Mesendoderm (in vitro differentiated cells): ENCODE measurements at regions not wholly inside any gene's neighbourhood (a gene's known extent, or its start where the extent isn't known, plus 50 kb on each side); places are given as distances from the start of the nearest gene placed in this dataset.

Experiments used
- DNase-seq: peaks from one replicate; pipeline ENCODE4 v3.0.0; 2013
- H2AK5ac ChIP-seq: 2 replicates; pipeline ENCODE4 v1.6.1; 2013; ENCODE audit warnings: low read length, inconsistent platforms
- H2BK120ac ChIP-seq: 2 replicates; pipeline ENCODE4 v1.6.1; 2013; ENCODE audit warnings: low read depth, mild to moderate bottlenecking, low read length, moderate library complexity, mixed read lengths
- H2BK15ac ChIP-seq: replicated peaks from 2 replicates; pipeline ENCODE4 v1.6.1; 2013; ENCODE audit warnings: low read depth, mild to moderate bottlenecking, moderate library complexity
- H2BK5ac ChIP-seq: 2 replicates; pipeline ENCODE4 v1.6.1; 2013; ENCODE audit warnings: low read length, inconsistent platforms
- H3K18ac ChIP-seq: 2 replicates; pipeline ENCODE4 v1.6.1; 2013; ENCODE audit warnings: mild to moderate bottlenecking, low read length, mixed read lengths
- H3K23ac ChIP-seq: one replicate; pipeline ENCODE4 v1.6.1; 2013; ENCODE audit warnings: low read length
- H3K27ac ChIP-seq: 2 replicates; pipeline ENCODE4 v1.5.1; 2013; ENCODE audit warnings: low read depth, mild to moderate bottlenecking, inconsistent platforms, low read length, moderate library complexity
- H3K27me3 ChIP-seq: 2 replicates; pipeline ENCODE4 v1.6.1; 2013; ENCODE audit warnings: low read length, control low read depth, mild to moderate bottlenecking, inconsistent platforms; ENCODE audit not compliant: insufficient read depth, poor library complexity
- H3K36me3 ChIP-seq: 2 replicates; pipeline ENCODE4 v1.6.1; 2013; ENCODE audit warnings: low read length, inconsistent platforms; ENCODE audit not compliant: control insufficient read depth, insufficient read depth
- H3K4ac ChIP-seq: one replicate; pipeline ENCODE4 v1.6.1; 2013; ENCODE audit warnings: low read depth, mild to moderate bottlenecking, low read length, moderate library complexity
- H3K4me1 ChIP-seq: 2 replicates; pipeline ENCODE4 v1.6.1; 2013; ENCODE audit warnings: low read depth, low read length, inconsistent platforms; ENCODE audit not compliant: control insufficient read depth
- H3K4me2 ChIP-seq: 2 replicates; pipeline ENCODE4 v1.6.1; 2013; ENCODE audit warnings: low read length
- H3K4me3 ChIP-seq: 2 replicates; pipeline ENCODE4 v1.5.1; 2013; ENCODE audit warnings: mild to moderate bottlenecking, low read length
- H3K56ac ChIP-seq: one replicate; pipeline ENCODE4 v1.6.1; 2013; ENCODE audit warnings: low read length
- H3K79me1 ChIP-seq: 2 replicates; pipeline ENCODE4 v1.6.1; 2013; ENCODE audit warnings: low read length, inconsistent platforms
- H3K79me2 ChIP-seq: 2 replicates; pipeline ENCODE4 v1.6.1; 2013; ENCODE audit warnings: mild to moderate bottlenecking, low read length; ENCODE audit not compliant: control insufficient read depth, insufficient read depth
- H3K9ac ChIP-seq: 2 replicates; pipeline ENCODE4 v1.6.1; 2013; ENCODE audit warnings: low read length, inconsistent platforms
- H4K5ac ChIP-seq: one replicate; pipeline ENCODE4 v1.6.1; 2013; ENCODE audit warnings: low read length
- H4K8ac ChIP-seq: one replicate; pipeline ENCODE4 v1.6.1; 2013; ENCODE audit warnings: low read depth, mild to moderate bottlenecking, control low read depth, low read length, moderate library complexity
- WGBS: extraction: QIAGEN DNeasy Blood & Tissue Kit; methylation state at CpG from one replicate; pipeline ENCODE4 v1.1.7; 2013; ENCODE audit warnings: low lambda C conversion rate, missing lambda C conversion rate; ENCODE audit not compliant: insufficient coverage; ENCODE audit errors: extremely low coverage; 5-methylcytosine and 5-hydroxymethylcytosine counted together

DNA sequence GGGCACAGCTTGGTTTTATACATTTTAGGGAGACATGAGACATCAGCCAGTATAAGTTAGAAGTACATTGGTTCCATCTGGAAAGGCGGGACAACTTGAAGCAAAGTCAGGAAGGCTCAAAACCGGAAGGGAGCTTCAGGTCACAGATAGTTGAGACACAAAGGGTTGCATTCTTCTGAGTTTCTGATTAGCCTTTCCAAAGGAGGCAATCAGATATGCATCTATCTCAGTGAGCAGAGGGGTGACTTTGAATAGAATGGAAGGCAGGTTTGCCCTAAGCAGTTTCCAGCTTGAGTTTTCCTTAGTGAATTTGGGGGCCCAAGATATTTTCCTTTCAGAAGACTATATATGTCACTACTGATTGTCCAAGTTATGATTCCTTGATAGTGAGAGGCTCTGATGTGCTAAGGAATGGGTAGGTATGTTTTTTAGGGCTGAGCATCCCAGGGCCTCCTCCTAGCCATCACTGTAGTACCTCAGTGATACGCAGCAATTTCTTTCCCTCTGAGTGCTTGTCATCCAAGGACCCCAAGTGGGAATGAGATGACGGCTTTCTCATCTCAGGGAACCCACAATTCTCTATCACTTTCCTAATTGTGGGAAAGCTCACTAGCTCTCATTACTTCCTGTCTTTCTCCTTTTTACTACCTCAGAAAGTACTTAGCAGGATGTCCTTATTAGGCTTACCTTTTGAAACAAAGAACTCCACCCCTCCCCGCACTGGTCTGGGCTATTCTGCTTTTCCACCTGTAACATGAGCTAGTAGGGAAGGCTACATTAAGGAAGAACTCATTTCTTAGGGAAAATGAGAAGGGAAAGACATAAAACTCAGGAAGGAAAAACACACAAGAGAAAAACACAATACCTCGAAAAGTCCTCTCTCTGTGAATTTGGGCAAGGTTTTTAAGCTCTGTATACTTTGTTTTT is 632.7 kb downstream of the RAPGEF2 start:
- Histone ChIP-seq H3K9ac (peak overlapping the region; percentile 40), H3K56ac (peak overlapping the region; percentile 86), H4K5ac (no peak overlapping the region), H2AK5ac (no peak overlapping the region), H2BK5ac (peak overlapping the region; percentile 89), H3K4ac (no peak overlapping the region), H3K79me2 (no peaks in the 10 kb centered on the region), H3K18ac (peak overlapping the region; percentile 84), H2BK120ac (peak overlapping the region; percentile 73), H3K4me1 (peaks cover 8% of the 10 kb centered on the region), H3K36me3 (no peaks in the 10 kb centered on the region), H3K27me3 (no peaks in the 10 kb centered on the region), H4K8ac (no peak overlapping the region), H2BK15ac (no peak overlapping the region), H3K4me2 (no peak overlapping the region), H3K23ac (no peak overlapping the region), H3K27ac (peak overlapping the region; percentile 73), H3K79me1 (no peaks in the 10 kb centered on the region), H3K4me3 (no peak overlapping the region)
- DNase-seq, result peak; percentile 87
- no CpG with 5 or more reads among the region's 6 CpGs for WGBS

DNA sequence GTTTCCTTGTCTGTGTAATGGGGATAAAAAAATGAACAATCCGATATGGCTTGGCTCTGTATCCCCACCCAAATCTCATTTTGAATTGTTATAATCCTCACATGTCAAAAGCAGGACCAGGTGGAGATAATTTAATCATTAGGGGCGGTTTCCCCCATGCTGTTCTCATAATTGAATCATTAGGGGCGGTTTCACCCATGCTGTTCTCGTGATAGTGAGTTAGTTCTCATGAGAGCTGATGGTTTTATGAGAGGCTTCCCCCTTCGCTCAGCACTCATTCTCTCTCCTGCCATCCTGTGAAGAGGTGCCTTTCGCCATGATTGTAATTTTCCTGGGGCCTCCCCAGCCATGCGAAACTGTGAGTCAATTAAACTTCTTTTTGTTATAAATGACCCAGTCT is 633.5 kb downstream of the RAPGEF2 start:
- Histone ChIP-seq H4K5ac (no peak overlapping the region), H3K79me1 (no peaks in the 10 kb centered on the region), H3K27ac (no peak overlapping the region), H3K36me3 (no peaks in the 10 kb centered on the region), H3K9ac (no peak overlapping the region), H2AK5ac (no peak overlapping the region), H3K56ac (peak overlapping the region; percentile 34), H3K27me3 (no peaks in the 10 kb centered on the region), H3K4me3 (no peak overlapping the region), H3K79me2 (no peaks in the 10 kb centered on the region), H3K23ac (no peak overlapping the region), H3K4me2 (no peak overlapping the region), H4K8ac (no peak overlapping the region), H3K4me1 (peaks cover 8% of the 10 kb centered on the region), H3K18ac (no peak overlapping the region), H2BK5ac (no peak overlapping the region), H2BK15ac (no peak overlapping the region), H3K4ac (no peak overlapping the region), H2BK120ac (no peak overlapping the region)
- WGBS, result no CpG with 5 or more reads among the region's 7 CpGs
- peak; percentile 52 for DNase-seq

DNA sequence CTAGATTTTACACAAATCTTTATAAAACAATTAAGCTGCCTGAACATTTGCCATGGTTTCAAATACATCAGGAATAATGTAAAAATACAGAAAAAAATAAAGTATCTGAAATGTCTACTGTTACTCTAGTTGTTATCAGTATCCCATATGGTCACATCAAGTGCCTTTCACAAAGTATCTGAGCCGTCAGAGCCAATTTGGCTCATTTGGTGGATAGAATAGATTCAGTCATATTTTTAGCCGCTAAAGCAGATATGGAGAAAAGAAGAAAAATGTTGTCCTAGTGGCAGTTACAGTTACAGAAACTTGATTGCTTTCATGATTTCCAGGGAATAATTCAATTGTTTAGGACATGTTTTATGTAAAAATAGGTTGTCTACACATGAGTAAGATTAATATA is 641.1 kb downstream of the RAPGEF2 start:
- Histone ChIP-seq H3K79me1 (no peaks in the 10 kb centered on the region), H3K4me1 (no peaks in the 10 kb centered on the region), H3K36me3 (no peaks in the 10 kb centered on the region), H3K27ac (no peak overlapping the region), H3K27me3 (no peaks in the 10 kb centered on the region), H4K5ac (no peak overlapping the region), H3K56ac (no peak overlapping the region), H3K18ac (no peak overlapping the region), H3K4me3 (no peak overlapping the region), H3K79me2 (no peaks in the 10 kb centered on the region), H2BK120ac (no peak overlapping the region), H4K8ac (no peak overlapping the region), H2BK5ac (no peak overlapping the region), H3K23ac (no peak overlapping the region), H3K9ac (no peak overlapping the region), H2AK5ac (no peak overlapping the region), H3K4me2 (no peak overlapping the region), H2BK15ac (no peak overlapping the region), H3K4ac (no peak overlapping the region)
- WGBS, result no CpG with 5 or more reads among the region's 2 CpGs
- DNase-seq, result no peak

DNA sequence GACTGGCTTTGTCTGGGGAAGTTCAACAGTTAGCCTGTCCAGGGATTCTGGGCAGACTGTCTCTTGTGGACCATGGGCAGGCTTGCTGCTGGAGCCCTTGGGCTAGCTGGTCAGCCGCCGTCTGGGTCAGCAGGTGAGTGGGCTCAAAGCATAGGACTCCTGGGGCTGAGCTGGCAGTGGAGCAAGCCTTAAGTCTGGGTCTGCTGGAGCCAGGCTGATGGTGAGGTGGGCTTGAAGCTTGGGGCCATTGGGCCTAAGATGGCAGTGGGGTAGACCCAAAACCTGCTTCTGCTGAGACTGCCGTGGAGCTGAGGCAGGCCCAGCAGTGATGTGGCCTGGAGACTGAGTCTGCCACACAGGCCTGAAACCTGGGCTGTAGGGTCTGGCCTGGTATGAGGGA is 645.1 kb downstream of the RAPGEF2 start:
- no peak overlapping the region for H2BK15ac ChIP-seq
- H3K9ac ChIP-seq, result no peak overlapping the region
- no peaks in the 10 kb centered on the region for H3K79me1 ChIP-seq
- DNase-seq, result no peak
- H3K27me3 ChIP-seq, result no peaks in the 10 kb centered on the region
- no peak overlapping the region for H3K27ac ChIP-seq
- H3K4me2 ChIP-seq, result no peak overlapping the region
- H2BK120ac ChIP-seq, result no peak overlapping the region
- no peak overlapping the region for H3K4ac ChIP-seq
- H3K79me2 ChIP-seq, result no peaks in the 10 kb centered on the region
- no peaks in the 10 kb centered on the region for H3K36me3 ChIP-seq
- H3K4me3 ChIP-seq, result no peak overlapping the region
- H3K23ac ChIP-seq, result no peak overlapping the region
- no peaks in the 10 kb centered on the region for H3K4me1 ChIP-seq
- H2BK5ac ChIP-seq, result no peak overlapping the region
- no peak overlapping the region for H2AK5ac ChIP-seq
- H3K56ac ChIP-seq, result no peak overlapping the region
- no CpG with 5 or more reads among the region's 3 CpGs for WGBS
- no peak overlapping the region for H4K8ac ChIP-seq
- H3K18ac ChIP-seq, result no peak overlapping the region
- H4K5ac ChIP-seq, result no peak overlapping the region

DNA sequence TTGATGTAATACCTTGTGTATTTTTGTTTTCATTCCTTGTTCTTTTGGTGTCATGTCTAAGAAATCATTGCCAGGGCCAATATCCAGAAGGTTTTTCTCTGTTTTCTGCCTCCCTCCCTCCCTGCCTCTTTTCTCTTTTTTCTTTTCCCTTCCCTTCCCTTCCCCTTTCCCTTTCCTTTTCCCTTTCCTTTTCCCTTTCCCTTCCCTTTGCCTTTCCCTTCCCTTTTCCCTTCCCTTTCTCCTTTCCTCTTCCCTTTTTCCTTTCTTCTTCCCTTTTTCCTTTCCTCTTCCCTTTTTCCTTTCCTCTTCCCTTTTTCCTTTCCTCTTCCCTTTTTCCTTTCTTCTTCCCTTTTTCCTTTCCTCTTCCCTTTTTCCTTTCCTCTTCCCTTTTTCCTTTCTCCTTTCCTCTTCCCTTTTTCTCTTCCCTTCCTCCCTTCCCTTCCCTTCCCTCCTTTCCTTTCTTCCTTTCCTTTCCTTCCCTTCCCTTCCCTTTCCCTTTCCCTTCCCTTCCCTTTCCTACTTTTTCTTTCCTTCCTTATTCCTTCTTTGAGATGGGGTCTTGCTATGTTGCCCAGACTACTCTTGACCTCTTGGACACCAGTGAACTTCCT is 646.1 kb downstream of the RAPGEF2 start:
- Histone ChIP-seq H3K23ac (no peak overlapping the region), H3K4me2 (no peak overlapping the region), H3K4me1 (no peaks in the 10 kb centered on the region), H3K18ac (no peak overlapping the region), H3K27me3 (no peaks in the 10 kb centered on the region), H3K36me3 (no peaks in the 10 kb centered on the region), H3K56ac (no peak overlapping the region), H4K5ac (no peak overlapping the region), H2BK15ac (no peak overlapping the region), H2BK120ac (no peak overlapping the region), H2BK5ac (no peak overlapping the region), H3K4me3 (no peak overlapping the region), H3K27ac (no peak overlapping the region), H3K79me2 (no peaks in the 10 kb centered on the region), H3K4ac (no peak overlapping the region), H3K9ac (no peak overlapping the region), H3K79me1 (no peaks in the 10 kb centered on the region), H2AK5ac (no peak overlapping the region), H4K8ac (no peak overlapping the region)
- no peak for DNase-seq
